SU-DHL-6 (cell line): ENCODE measurements at regions not wholly inside any gene's neighbourhood (a gene's known extent, or its start where the extent isn't known, plus 50 kb on each side); places are given as distances from the start of the nearest gene placed in this dataset.

Source experiments
- H2AFZ ChIP-seq: fragments of 200-600 bp; sonication (generic); 2 replicates; pipeline ENCODE4 v1.6.1; 2014; ENCODE audit warnings: low read depth, mild to moderate bottlenecking, moderate library complexity, mixed read lengths, antibody characterized with exemption, low read length; ENCODE audit not compliant: severe bottlenecking
- H3F3A ChIP-seq: fragments of 200-600 bp; shearing (Covaris generic); 2 replicates; pipeline ENCODE4 v1.6.0; 2016; ENCODE audit warnings: antibody characterized with exemption, mild to moderate bottlenecking; ENCODE audit not compliant: insufficient read depth
- H3K27ac ChIP-seq: fragments of 200-600 bp; sonication (generic); 2 replicates; pipeline ENCODE4 v1.5.1; 2016; ENCODE audit warnings: low read depth, mild to moderate bottlenecking, low read length, moderate library complexity, mixed read lengths
- H3K27me3 ChIP-seq: fragments of 200-600 bp; sonication (generic), shearing (Covaris generic); 2 replicates; pipeline ENCODE4 v1.6.0; 2014; ENCODE audit warnings: mild to moderate bottlenecking, low read length
- H3K36me3 ChIP-seq: fragments of 200-600 bp; sonication (generic); 2 replicates; pipeline ENCODE4 v1.6.1; 2014; ENCODE audit warnings: mild to moderate bottlenecking, low read length, mixed read lengths
- H3K4me2 ChIP-seq: fragments of 300-600, 200-600 bp; shearing (Covaris generic), sonication (generic); 2 replicates; pipeline ENCODE4 v1.6.0; 2014; ENCODE audit warnings: low read length, low read depth, mild to moderate bottlenecking; ENCODE audit not compliant: poor library complexity, severe bottlenecking
- H3K4me3 ChIP-seq: fragments of 200-600 bp; sonication (generic); 2 replicates; pipeline ENCODE4 v1.5.1; 2014; ENCODE audit warnings: antibody characterized with exemption, low read length, mild to moderate bottlenecking, mixed read lengths; ENCODE audit not compliant: insufficient read depth, poor library complexity, severe bottlenecking
- H3K79me2 ChIP-seq: fragments of 200-600 bp; sonication (generic); 2 replicates; pipeline ENCODE4 v1.6.1; 2014; ENCODE audit warnings: mild to moderate bottlenecking, low read length, moderate library complexity; ENCODE audit not compliant: insufficient read depth
- H3K9ac ChIP-seq: fragments of 200-600 bp; sonication (generic); 2 replicates; pipeline ENCODE4 v1.7.0; 2014; ENCODE audit warnings: mild to moderate bottlenecking, low read length
- H3K9me2 ChIP-seq: fragments of 200-600 bp; sonication (generic); replicated peaks from 2 replicates; pipeline ENCODE4 v1.6.1; 2014; ENCODE audit warnings: low read length; ENCODE audit not compliant: insufficient read depth
- H3K9me3 ChIP-seq: fragments of 200-600 bp; sonication (generic); 2 replicates; pipeline ENCODE4 v1.6.1; 2014; ENCODE audit warnings: low read length, mixed read lengths; ENCODE audit not compliant: insufficient read depth
- H4K20me1 ChIP-seq: fragments of 200-600 bp; sonication (generic); 2 replicates; pipeline ENCODE4 v1.6.1; 2014; ENCODE audit warnings: low read depth, mild to moderate bottlenecking, antibody characterized with exemption, low read length, moderate library complexity, mixed read lengths
- EZH2phosphoT487 ChIP-seq: fragments of 200-600 bp; sonication (generic), shearing (Covaris generic); conservative IDR thresholded peaks from 2 replicates; pipeline ENCODE4 v1.6.1; 2018; ENCODE audit warnings: mild to moderate bottlenecking, antibody characterized with exemption, low read length, moderate library complexity, mixed read lengths
- TF ChIP-seq, protein P1 (sequence below): fragments of 200-600 bp; sonication (generic); IDR thresholded peaks from one replicate; pipeline ENCODE4 v1.5.1; 2017; ENCODE audit warnings: antibody characterized with exemption, mild to moderate bottlenecking, low read length, moderate library complexity; ENCODE audit not compliant: insufficient read depth, poor library complexity, severe bottlenecking

DNA sequence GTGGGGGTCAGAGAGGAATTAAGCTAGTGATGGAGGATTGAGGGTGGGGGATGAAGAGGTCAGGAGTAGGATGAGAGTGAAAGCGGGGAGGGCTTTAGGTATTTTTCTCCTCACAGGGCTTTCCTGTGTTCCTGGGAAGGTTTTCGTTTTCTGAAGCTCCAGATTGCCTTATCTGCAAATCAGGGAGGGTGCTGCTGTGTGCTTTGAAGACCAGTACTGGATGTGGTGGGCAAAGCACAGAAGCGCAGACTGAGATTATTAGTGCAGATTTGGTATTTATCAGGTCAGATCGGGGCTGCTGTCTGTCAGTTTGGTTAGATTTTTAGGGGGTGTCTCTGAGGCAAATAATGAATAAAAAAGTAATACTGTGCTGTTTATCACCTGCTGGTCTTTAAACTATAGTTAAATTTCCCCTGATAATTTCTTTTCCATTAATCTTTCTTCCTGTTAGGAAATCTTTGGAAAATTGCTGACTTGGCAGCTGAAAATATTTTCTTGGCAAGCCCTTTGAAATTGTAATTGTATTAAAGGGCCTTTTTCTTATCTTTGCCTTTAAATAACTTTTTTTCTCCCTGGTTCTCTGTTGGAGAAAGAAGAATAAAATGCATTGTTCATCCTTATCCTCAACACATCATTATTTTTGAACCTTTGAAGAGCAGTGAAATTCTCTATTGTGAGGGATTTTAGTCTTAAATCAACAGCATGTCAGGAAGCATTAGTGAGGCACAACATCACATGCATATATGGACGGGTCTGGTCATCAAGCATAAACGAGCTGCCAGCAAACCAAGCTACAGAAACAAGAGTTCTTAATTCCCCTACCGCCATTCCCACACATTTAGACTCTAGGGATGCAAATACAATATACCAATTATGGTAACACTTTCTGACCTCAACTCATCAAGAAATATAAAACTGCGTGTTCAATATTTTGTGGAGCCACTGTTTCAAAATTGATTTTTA is 139.6 kb downstream of the S1PR1 start:
- no peak overlapping the region for H3K4me2 ChIP-seq
- H3K36me3 ChIP-seq = no peaks in the 10 kb centered on the region
- no peaks in the 10 kb centered on the region for H4K20me1 ChIP-seq
- TF ChIP-seq, protein P1, sequence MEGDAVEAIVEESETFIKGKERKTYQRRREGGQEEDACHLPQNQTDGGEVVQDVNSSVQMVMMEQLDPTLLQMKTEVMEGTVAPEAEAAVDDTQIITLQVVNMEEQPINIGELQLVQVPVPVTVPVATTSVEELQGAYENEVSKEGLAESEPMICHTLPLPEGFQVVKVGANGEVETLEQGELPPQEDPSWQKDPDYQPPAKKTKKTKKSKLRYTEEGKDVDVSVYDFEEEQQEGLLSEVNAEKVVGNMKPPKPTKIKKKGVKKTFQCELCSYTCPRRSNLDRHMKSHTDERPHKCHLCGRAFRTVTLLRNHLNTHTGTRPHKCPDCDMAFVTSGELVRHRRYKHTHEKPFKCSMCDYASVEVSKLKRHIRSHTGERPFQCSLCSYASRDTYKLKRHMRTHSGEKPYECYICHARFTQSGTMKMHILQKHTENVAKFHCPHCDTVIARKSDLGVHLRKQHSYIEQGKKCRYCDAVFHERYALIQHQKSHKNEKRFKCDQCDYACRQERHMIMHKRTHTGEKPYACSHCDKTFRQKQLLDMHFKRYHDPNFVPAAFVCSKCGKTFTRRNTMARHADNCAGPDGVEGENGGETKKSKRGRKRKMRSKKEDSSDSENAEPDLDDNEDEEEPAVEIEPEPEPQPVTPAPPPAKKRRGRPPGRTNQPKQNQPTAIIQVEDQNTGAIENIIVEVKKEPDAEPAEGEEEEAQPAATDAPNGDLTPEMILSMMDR = no peak
- no peaks in the 10 kb centered on the region for H3K9me2 ChIP-seq
- H3K27ac ChIP-seq = no peak overlapping the region
- no peaks in the 10 kb centered on the region for H3F3A ChIP-seq
- H3K9ac ChIP-seq = no peak overlapping the region
- no peaks in the 10 kb centered on the region for H3K9me3 ChIP-seq
- no peaks in the 10 kb centered on the region for H3K27me3 ChIP-seq
- H3K4me3 ChIP-seq = no peak overlapping the region
- no peaks in the 10 kb centered on the region for H3K79me2 ChIP-seq
- no peak overlapping the region for H2AFZ ChIP-seq

GRCh38 chr1:101377084-101377835 is 140.4 kb downstream of the S1PR1 start:
- Histone ChIP-seq H3K4me3 (no peak overlapping the region), H3K9me2 (no peaks in the 10 kb centered on the region), H4K20me1 (no peaks in the 10 kb centered on the region), H3K27ac (no peak overlapping the region), H3K9me3 (no peaks in the 10 kb centered on the region), H3K79me2 (no peaks in the 10 kb centered on the region), H2AFZ (no peak overlapping the region), H3K9ac (no peak overlapping the region), H3F3A (no peaks in the 10 kb centered on the region), H3K4me2 (no peak overlapping the region), H3K36me3 (no peaks in the 10 kb centered on the region), H3K27me3 (no peaks in the 10 kb centered on the region)
- no peak for TF ChIP-seq EZH2phosphoT487
- TF ChIP-seq, protein P1 = no peak

DNA sequence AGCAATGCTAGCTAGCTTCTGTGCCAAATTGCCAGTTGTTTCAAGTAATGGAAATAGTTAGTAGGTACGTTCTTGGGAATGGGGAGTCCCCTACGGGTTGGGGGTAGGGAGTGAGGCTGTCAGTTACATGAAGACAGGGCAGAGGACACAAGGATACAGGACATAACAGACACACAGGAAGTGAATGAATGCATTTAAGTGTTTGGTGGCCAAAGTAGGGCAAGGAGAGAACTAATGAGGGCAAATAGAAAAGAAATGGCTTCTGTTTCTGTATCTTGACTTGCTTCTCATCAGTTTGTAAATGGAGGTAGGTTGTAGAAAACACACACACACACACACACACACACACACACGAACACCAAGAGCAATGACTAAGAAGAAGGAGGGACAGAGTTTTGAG is 142.2 kb downstream of the S1PR1 start:
- no peak overlapping the region for H2AFZ ChIP-seq
- no peak overlapping the region for H3K27ac ChIP-seq
- TF ChIP-seq, protein P1 = no peak
- no peak for TF ChIP-seq EZH2phosphoT487
- no peaks in the 10 kb centered on the region for H3K9me2 ChIP-seq
- no peak overlapping the region for H3K4me3 ChIP-seq
- H4K20me1 ChIP-seq = no peaks in the 10 kb centered on the region
- no peak overlapping the region for H3K4me2 ChIP-seq
- no peaks in the 10 kb centered on the region for H3K9me3 ChIP-seq
- no peaks in the 10 kb centered on the region for H3K36me3 ChIP-seq
- H3K9ac ChIP-seq = no peak overlapping the region
- no peaks in the 10 kb centered on the region for H3K79me2 ChIP-seq
- no peaks in the 10 kb centered on the region for H3K27me3 ChIP-seq
- H3F3A ChIP-seq = no peaks in the 10 kb centered on the region
